PFSK-1 (cell line): ENCODE measurements at regions not wholly inside any gene's neighbourhood (a gene's known extent, or its start where the extent isn't known, plus 50 kb on each side); places are given as distances from the start of the nearest gene placed in this dataset.

Source experiments
- REST ChIP-seq, 2 experiments: IDR thresholded peaks; 2 replicates each; pipeline versions ENCODE4 v1.6.1 to v1.8.0; 2011 to 2012; ENCODE audit warnings: low read depth in 2 of 2, low read length in 2 of 2, control low read depth in 1 of 2, inconsistent platforms in 1 of 2, mild to moderate bottlenecking in 1 of 2, moderate library complexity in 1 of 2; ENCODE audit not compliant: insufficient read depth in 1 of 2
- SIN3A ChIP-seq: IDR thresholded peaks from 2 replicates; pipeline ENCODE4 v1.6.1; 2012; ENCODE audit warnings: mild to moderate bottlenecking, low read length, moderate library complexity, borderline replicate concordance; ENCODE audit not compliant: insufficient read depth

- TF ChIP-seq REST (IDR thresholded peaks at IDR 0.05; ENCODE audit: insufficient read depth in 1 of 2, low read depth in 2 of 2, low read length in 2 of 2) (no peak), SIN3A (no peak)
These were observed 1600.0 kb upstream of the ACVR2A start for GRCh38 chr2:146244830-146245229.
